ENCODE measurements at regions not wholly inside any gene's neighbourhood (a gene's known extent, or its start where the extent isn't known, plus 50 kb on each side); places are given as distances from the start of the nearest gene placed in this dataset.

- H3K4me2 ChIP-seq (ENCODE audit: low read length), result no peak overlapping the region
- no peak overlapping the region for H2AFZ ChIP-seq (ENCODE audit: low read depth, low read length)
- H4K20me1 ChIP-seq (ENCODE audit: insufficient read depth, low read length), result no peaks in the 10 kb centered on the region
- no peak overlapping the region for H3K9ac ChIP-seq (ENCODE audit: low read length)
- TF ChIP-seq EZH2phosphoT487 (IDR thresholded peaks at IDR 0.05; ENCODE audit: low read depth), result no peak
- no peak for TF ChIP-seq CTCF (IDR thresholded peaks at IDR 0.05; ENCODE audit: low read depth, low read length)
- H3K27ac ChIP-seq (ENCODE audit: low read length), result no peak overlapping the region
- H3K9me3 ChIP-seq (ENCODE audit: insufficient read depth, low read length), result no peaks in the 10 kb centered on the region
- H3K27me3 ChIP-seq (ENCODE audit: low read depth, low read length), result 0 out of 2 replicates have a peak, but pooled peaks cover 4% of the 10 kb centered on the region
- no peaks in the 10 kb centered on the region for H3K79me2 ChIP-seq (ENCODE audit: low read length)
- no peak overlapping the region for H3K4me3 ChIP-seq (ENCODE audit: low read length)
- no peaks in the 10 kb centered on the region for H3K36me3 ChIP-seq (replicated peaks; ENCODE audit: low read depth, low read length)
- H3K4me1 ChIP-seq (ENCODE audit: low read length), result no peaks in the 10 kb centered on the region
Observed at GRCh38 chr15:25512957-25513356, 74.1 kb upstream of the UBE3A start.

- Histone ChIP-seq H3K4me2 (ENCODE audit: low read length) (no peak overlapping the region), H4K20me1 (ENCODE audit: insufficient read depth, low read length) (no peaks in the 10 kb centered on the region), H3K79me2 (ENCODE audit: low read length) (no peaks in the 10 kb centered on the region), H3K4me3 (ENCODE audit: low read length) (no peak overlapping the region), H2AFZ (ENCODE audit: low read depth, low read length) (no peak overlapping the region), H3K9ac (ENCODE audit: low read length) (no peak overlapping the region), H3K27ac (ENCODE audit: low read length) (no peak overlapping the region), H3K4me1 (ENCODE audit: low read length) (no peaks in the 10 kb centered on the region), H3K27me3 (ENCODE audit: low read depth, low read length) (0 out of 2 replicates have a peak, but pooled peaks cover 7% of the 10 kb centered on the region), H3K9me3 (ENCODE audit: insufficient read depth, low read length) (no peaks in the 10 kb centered on the region), H3K36me3 (replicated peaks; ENCODE audit: low read depth, low read length) (no peaks in the 10 kb centered on the region)
- no peak for TF ChIP-seq CTCF (IDR thresholded peaks at IDR 0.05; ENCODE audit: low read depth, low read length)
- TF ChIP-seq EZH2phosphoT487 (IDR thresholded peaks at IDR 0.05; ENCODE audit: low read depth), result no peak
Observed at GRCh38 chr15:25510146-25510545, 71.3 kb upstream of the UBE3A start.

- H4K20me1 ChIP-seq (ENCODE audit: insufficient read depth, low read length), result no peaks in the 10 kb centered on the region
- H3K4me1 ChIP-seq (ENCODE audit: low read length), result no peaks in the 10 kb centered on the region
- TF ChIP-seq CTCF (IDR thresholded peaks at IDR 0.05; ENCODE audit: low read depth, low read length) (no peak), EZH2phosphoT487 (IDR thresholded peaks at IDR 0.05; ENCODE audit: low read depth) (no peak)
- H3K9ac ChIP-seq (ENCODE audit: low read length), result no peak overlapping the region
- no peaks in the 10 kb centered on the region for H3K36me3 ChIP-seq (replicated peaks; ENCODE audit: low read depth, low read length)
- H3K79me2 ChIP-seq (ENCODE audit: low read length), result no peaks in the 10 kb centered on the region
- no peak overlapping the region for H3K27ac ChIP-seq (ENCODE audit: low read length)
- no peak overlapping the region for H2AFZ ChIP-seq (ENCODE audit: low read depth, low read length)
- no peak overlapping the region for H3K4me2 ChIP-seq (ENCODE audit: low read length)
- H3K27me3 ChIP-seq (ENCODE audit: low read depth, low read length), result 0 out of 2 replicates have a peak, but pooled peaks cover 7% of the 10 kb centered on the region
- H3K4me3 ChIP-seq (ENCODE audit: low read length), result no peak overlapping the region
- H3K9me3 ChIP-seq (ENCODE audit: insufficient read depth, low read length), result no peaks in the 10 kb centered on the region
Observed at GRCh38 chr15:25509703-25510102, 70.9 kb upstream of the UBE3A start.

GRCh38 chr15:25508369-25509002, 69.7 kb upstream of the UBE3A start:
- no peak for TF ChIP-seq EZH2phosphoT487 (IDR thresholded peaks at IDR 0.05; ENCODE audit: low read depth)
- TF ChIP-seq CTCF (IDR thresholded peaks at IDR 0.05; ENCODE audit: low read depth, low read length), result peak; percentile 82
- Histone ChIP-seq H3K4me3 (ENCODE audit: low read length) (no peak overlapping the region), H4K20me1 (ENCODE audit: insufficient read depth, low read length) (no peaks in the 10 kb centered on the region), H3K4me2 (ENCODE audit: low read length) (no peak overlapping the region), H3K9ac (ENCODE audit: low read length) (no peak overlapping the region), H2AFZ (ENCODE audit: low read depth, low read length) (no peak overlapping the region), H3K4me1 (ENCODE audit: low read length) (no peaks in the 10 kb centered on the region), H3K27me3 (ENCODE audit: low read depth, low read length) (0 out of 2 replicates have a peak, but pooled peaks cover 7% of the 10 kb centered on the region), H3K27ac (ENCODE audit: low read length) (no peak overlapping the region), H3K36me3 (replicated peaks; ENCODE audit: low read depth, low read length) (no peaks in the 10 kb centered on the region), H3K79me2 (ENCODE audit: low read length) (no peaks in the 10 kb centered on the region), H3K9me3 (ENCODE audit: insufficient read depth, low read length) (no peaks in the 10 kb centered on the region)

All from OCI-LY3 (cell line).